ENCODE measurements at regions not wholly inside any gene's neighbourhood (a gene's known extent, or its start where the extent isn't known, plus 50 kb on each side); places are given as distances from the start of the nearest gene placed in this dataset.

GRCh38 chr11:134530636-134531326 lies 118.7 kb upstream of the B3GAT1 start:
- Histone ChIP-seq H3K27me3 (ENCODE audit: low read depth, low read length) (peaks cover 3% of the 10 kb centered on the region), H3K4me1 (ENCODE audit: control insufficient read depth in 1 of 2, insufficient read depth in 2 of 2, low read length in 2 of 2) (peaks cover 0 to 8% of the 10 kb centered on the region in 2 donors), H3K36me3 (ENCODE audit: control insufficient read depth in 1 of 2, insufficient read depth in 2 of 2, low read length in 2 of 2) (no peaks in the 10 kb centered on the region), H3K9me3 (ENCODE audit: control insufficient read depth in 1 of 2, low read length in 2 of 2) (no peaks in the 10 kb centered on the region), H3K4me3 (ENCODE audit: low read depth in 1 of 2, low read length in 2 of 2) (no peak overlapping the region), H3K27ac (ENCODE audit: low read length) (no peak overlapping the region)

- Histone ChIP-seq H3K27me3 (ENCODE audit: low read depth, low read length) (peaks cover 3% of the 10 kb centered on the region), H3K4me3 (ENCODE audit: low read depth in 1 of 2, low read length in 2 of 2) (no peak overlapping the region), H3K27ac (ENCODE audit: low read length) (no peak overlapping the region), H3K36me3 (ENCODE audit: control insufficient read depth in 1 of 2, insufficient read depth in 2 of 2, low read length in 2 of 2) (no peaks in the 10 kb centered on the region), H3K4me1 (ENCODE audit: control insufficient read depth in 1 of 2, insufficient read depth in 2 of 2, low read length in 2 of 2) (peaks cover 0 to 8% of the 10 kb centered on the region in 2 donors), H3K9me3 (ENCODE audit: control insufficient read depth in 1 of 2, low read length in 2 of 2) (no peaks in the 10 kb centered on the region)
These were observed 117.4 kb upstream of the B3GAT1 start for GRCh38 chr11:134529212-134530096.

GRCh38 chr11:134528453-134528852 lies 116.4 kb upstream of the B3GAT1 start:
- Histone ChIP-seq H3K4me3 (ENCODE audit: low read depth in 1 of 2, low read length in 2 of 2) (no peak overlapping the region), H3K27ac (ENCODE audit: low read length) (no peak overlapping the region), H3K4me1 (ENCODE audit: control insufficient read depth in 1 of 2, insufficient read depth in 2 of 2, low read length in 2 of 2) (peaks cover 0 to 8% of the 10 kb centered on the region in 2 donors), H3K27me3 (ENCODE audit: low read depth, low read length) (peaks cover 3% of the 10 kb centered on the region), H3K9me3 (ENCODE audit: control insufficient read depth in 1 of 2, low read length in 2 of 2) (no peaks in the 10 kb centered on the region), H3K36me3 (ENCODE audit: control insufficient read depth in 1 of 2, insufficient read depth in 2 of 2, low read length in 2 of 2) (no peaks in the 10 kb centered on the region)

- H3K4me1 ChIP-seq (ENCODE audit: control insufficient read depth in 1 of 2, insufficient read depth in 2 of 2, low read length in 2 of 2) = peaks cover 0 to 8% of the 10 kb centered on the region in 2 donors
- no peak overlapping the region for H3K4me3 ChIP-seq (ENCODE audit: low read depth in 1 of 2, low read length in 2 of 2)
- no peaks in the 10 kb centered on the region for H3K9me3 ChIP-seq (ENCODE audit: control insufficient read depth in 1 of 2, low read length in 2 of 2)
- H3K27me3 ChIP-seq (ENCODE audit: low read depth, low read length) = peaks cover 3% of the 10 kb centered on the region
- H3K36me3 ChIP-seq (ENCODE audit: control insufficient read depth in 1 of 2, insufficient read depth in 2 of 2, low read length in 2 of 2) = no peaks in the 10 kb centered on the region
- no peak overlapping the region for H3K27ac ChIP-seq (ENCODE audit: low read length)
These were observed 115.6 kb upstream of the B3GAT1 start for GRCh38 chr11:134527382-134528243.

GRCh38 chr11:134524896-134525845 lies 113.1 kb upstream of the B3GAT1 start:
- peaks cover 3% of the 10 kb centered on the region for H3K27me3 ChIP-seq (ENCODE audit: low read depth, low read length)
- no peak overlapping the region for H3K27ac ChIP-seq (ENCODE audit: low read length)
- H3K9me3 ChIP-seq (ENCODE audit: control insufficient read depth in 1 of 2, low read length in 2 of 2) = no peaks in the 10 kb centered on the region
- no peak overlapping the region for H3K4me3 ChIP-seq (ENCODE audit: low read depth in 1 of 2, low read length in 2 of 2)
- H3K36me3 ChIP-seq (ENCODE audit: control insufficient read depth in 1 of 2, insufficient read depth in 2 of 2, low read length in 2 of 2) = no peaks in the 10 kb centered on the region
- H3K4me1 ChIP-seq (ENCODE audit: control insufficient read depth in 1 of 2, insufficient read depth in 2 of 2, low read length in 2 of 2) = no peaks in the 10 kb centered on the region

- Histone ChIP-seq H3K4me3 (ENCODE audit: low read depth in 1 of 2, low read length in 2 of 2) (no peak overlapping the region), H3K27me3 (ENCODE audit: low read depth, low read length) (peaks cover 3% of the 10 kb centered on the region), H3K36me3 (ENCODE audit: control insufficient read depth in 1 of 2, insufficient read depth in 2 of 2, low read length in 2 of 2) (no peaks in the 10 kb centered on the region), H3K4me1 (ENCODE audit: control insufficient read depth in 1 of 2, insufficient read depth in 2 of 2, low read length in 2 of 2) (no peaks in the 10 kb centered on the region), H3K27ac (ENCODE audit: low read length) (no peak overlapping the region), H3K9me3 (ENCODE audit: control insufficient read depth in 1 of 2, low read length in 2 of 2) (no peaks in the 10 kb centered on the region)
These were observed 112.2 kb upstream of the B3GAT1 start for GRCh38 chr11:134524201-134524600.

- H3K36me3 ChIP-seq (ENCODE audit: control insufficient read depth in 1 of 2, insufficient read depth in 2 of 2, low read length in 2 of 2) = no peaks in the 10 kb centered on the region
- H3K9me3 ChIP-seq (ENCODE audit: control insufficient read depth in 1 of 2, low read length in 2 of 2) = no peaks in the 10 kb centered on the region
- H3K27me3 ChIP-seq (ENCODE audit: low read depth, low read length) = peaks cover under 1% of the 10 kb centered on the region
- H3K27ac ChIP-seq (ENCODE audit: low read length) = no peak overlapping the region
- H3K4me3 ChIP-seq (ENCODE audit: low read depth in 1 of 2, low read length in 2 of 2) = no peak overlapping the region
- H3K4me1 ChIP-seq (ENCODE audit: control insufficient read depth in 1 of 2, insufficient read depth in 2 of 2, low read length in 2 of 2) = no peaks in the 10 kb centered on the region
These were observed 110.9 kb upstream of the B3GAT1 start for GRCh38 chr11:134522782-134523570.

- H3K4me3 ChIP-seq (ENCODE audit: low read depth in 1 of 2, low read length in 2 of 2) = no peak overlapping the region
- no peaks in the 10 kb centered on the region for H3K36me3 ChIP-seq (ENCODE audit: control insufficient read depth in 1 of 2, insufficient read depth in 2 of 2, low read length in 2 of 2)
- H3K4me1 ChIP-seq (ENCODE audit: control insufficient read depth in 1 of 2, insufficient read depth in 2 of 2, low read length in 2 of 2) = no peaks in the 10 kb centered on the region
- no peaks in the 10 kb centered on the region for H3K27me3 ChIP-seq (ENCODE audit: low read depth, low read length)
- H3K27ac ChIP-seq (ENCODE audit: low read length) = no peak overlapping the region
- no peaks in the 10 kb centered on the region for H3K9me3 ChIP-seq (ENCODE audit: control insufficient read depth in 1 of 2, low read length in 2 of 2)
These were observed 109.6 kb upstream of the B3GAT1 start for GRCh38 chr11:134521452-134522289.

GRCh38 chr11:134521001-134521400 lies 109.0 kb upstream of the B3GAT1 start:
- H3K27ac ChIP-seq (ENCODE audit: low read length) = no peak overlapping the region
- H3K4me1 ChIP-seq (ENCODE audit: control insufficient read depth in 1 of 2, insufficient read depth in 2 of 2, low read length in 2 of 2) = no peaks in the 10 kb centered on the region
- H3K9me3 ChIP-seq (ENCODE audit: control insufficient read depth in 1 of 2, low read length in 2 of 2) = no peaks in the 10 kb centered on the region
- H3K36me3 ChIP-seq (ENCODE audit: control insufficient read depth in 1 of 2, insufficient read depth in 2 of 2, low read length in 2 of 2) = no peaks in the 10 kb centered on the region
- no peak overlapping the region for H3K4me3 ChIP-seq (ENCODE audit: low read depth in 1 of 2, low read length in 2 of 2)
- H3K27me3 ChIP-seq (ENCODE audit: low read depth, low read length) = no peaks in the 10 kb centered on the region
